HepG2 (cell line): ENCODE measurements at regions not wholly inside any gene's neighbourhood (a gene's known extent, or its start where the extent isn't known, plus 50 kb on each side); places are given as distances from the start of the nearest gene placed in this dataset.

Experiments
- ATAC-seq: fragments of 200-7000 bp; cut with Tn5 transposase; 3 replicates; pipeline ENCODE4 v1.9.1; 2020; ENCODE audit warnings: mild to moderate bottlenecking, moderate library complexity
- BruUV-seq: library from RNA; stranded (reverse); fragments of 400-500 nt; replicated peaks from 2 replicates; lab custom pipeline; 2021; lab: Mats Ljungman, UMichigan
- CTCF ChIA-PET: fragments of 300-600 bp; formaldehyde crosslinking; extraction: SDS; loops from one replicate; lab custom pipeline; 2021; ENCODE audit warnings: low total read pairs, inconsistent platforms, low intra/inter-chr PET ratio; lab: Yijun Ruan, JAX
- POLR2A ChIA-PET: fragments of 350-600 bp; sonication (Branson Sonifier 250); formaldehyde crosslinking; loops from one replicate; lab custom pipeline; 2020; ENCODE audit warnings: antibody characterized with exemption, inconsistent platforms; lab: Yijun Ruan, JAX
- DNase-seq: peaks from one replicate; pipeline ENCODE4 v3.0.0-alpha.2; 2015; ENCODE audit warnings: low spot score
- FAIRE-seq: peaks from 3 replicates; lab custom pipeline; 2011; peaks lifted over from hg19 to GRCh38; lab: Jason Lieb, UNC
- H2AFZ ChIP-seq: one replicate; pipeline ENCODE4 v1.6.1; 2011; ENCODE audit warnings: low read length, inconsistent platforms
- H3K27ac ChIP-seq: fragments of 300-600 bp; 3 replicates; pipeline ENCODE4 v1.8.0; 2011; ENCODE audit warnings: mixed run types, mild to moderate bottlenecking, mixed read lengths, low read length, inconsistent platforms; ENCODE audit not compliant: insufficient read depth; ENCODE audit errors: extremely low read length
- H3K27me3 ChIP-seq, 2 experiments: fragments of 200-600 bp in 1 of 2; 2 replicates in 1 of 2; 3 replicates in 1 of 2; pipeline versions ENCODE4 v1.6.0 to v1.8.0; 2011; ENCODE audit warnings: low read length in 2 of 2, mild to moderate bottlenecking in 2 of 2, moderate library complexity in 2 of 2, inconsistent platforms in 1 of 2; ENCODE audit not compliant: insufficient read depth in 2 of 2, control insufficient read depth in 1 of 2
- H3K36me3 ChIP-seq, 2 experiments: fragments of 200-600 bp in 1 of 2; replicated peaks in 1 of 2; 2 replicates in 1 of 2; 3 replicates in 1 of 2; pipeline versions ENCODE4 v1.5.1 to v1.8.0; 2011; ENCODE audit warnings: low read length in 2 of 2, inconsistent platforms in 1 of 2; ENCODE audit not compliant: insufficient read depth in 2 of 2, control insufficient read depth in 1 of 2
- H3K4me1 ChIP-seq: 2 replicates; pipeline ENCODE4 v1.5.1; 2012; ENCODE audit warnings: low read length, inconsistent platforms; ENCODE audit not compliant: insufficient read depth
- H3K4me2 ChIP-seq: 2 replicates; pipeline ENCODE4 v1.6.0; 2011; ENCODE audit warnings: low read depth, low read length, inconsistent platforms
- H3K4me3 ChIP-seq, 3 experiments: fragments of 200-600 bp in 1 of 3; sonication (generic), shearing (Covaris generic) in 1 of 3; replicated peaks in 1 of 3; 2 replicates each; pipeline ENCODE4 v1.5.1; 2011 to 2016; ENCODE audit warnings: low read length in 3 of 3, inconsistent platforms in 2 of 3, low read depth in 2 of 3, mild to moderate bottlenecking in 2 of 3, control low read depth in 1 of 3, mixed read lengths in 1 of 3; ENCODE audit not compliant: insufficient read depth in 1 of 3
- H3K79me2 ChIP-seq: one replicate; pipeline ENCODE4 v1.6.1; 2011; ENCODE audit warnings: low read length, inconsistent platforms; ENCODE audit not compliant: insufficient read depth
- H3K9ac ChIP-seq: 2 replicates; pipeline ENCODE4 v1.6.0; 2011; ENCODE audit warnings: mild to moderate bottlenecking, low read depth, low read length, inconsistent platforms; ENCODE audit not compliant: insufficient read depth
- H3K9me3 ChIP-seq: 2 replicates; pipeline ENCODE4 v1.5.1; 2012; ENCODE audit warnings: mild to moderate bottlenecking, low read length
- H4K20me1 ChIP-seq: 2 replicates; pipeline ENCODE4 v1.6.0; 2011; ENCODE audit warnings: inconsistent platforms, mild to moderate bottlenecking, low read length, moderate library complexity; ENCODE audit not compliant: insufficient read depth
- BHLHE40 ChIP-seq: IDR thresholded peaks from 2 replicates; pipeline ENCODE4 v1.6.1; 2011; ENCODE audit warnings: low read length, improper control_type of control experiment
- DNMT3B ChIP-seq: conservative IDR thresholded peaks from 2 replicates; pipeline ENCODE4 v1.6.1; 2016; ENCODE audit warnings: missing biosample characterization, control low read depth
- ETV5 ChIP-seq: IDR thresholded peaks from 2 replicates; pipeline ENCODE4 v1.6.1; 2018; ENCODE audit warnings: missing biosample characterization, missing genetic modification reagents, inconsistent platforms, borderline replicate concordance
- GABPB1 ChIP-seq: IDR thresholded peaks from 2 replicates; pipeline ENCODE4 v1.6.1; 2016; ENCODE audit warnings: mild to moderate bottlenecking, missing genetic modification reagents, moderate library complexity, missing compliant biosample characterization
- GZF1 ChIP-seq: sonication (generic); formaldehyde crosslinking; IDR thresholded peaks from 2 replicates; pipeline ENCODE4 v1.5.1; 2020; ENCODE audit warnings: mild to moderate bottlenecking, missing genetic modification reagents
- HHEX ChIP-seq: IDR thresholded peaks from 2 replicates; pipeline ENCODE4 v1.6.1; 2016; ENCODE audit warnings: control low read depth
- HMG20B ChIP-seq: conservative IDR thresholded peaks from 2 replicates; pipeline ENCODE4 v1.6.1; 2016; ENCODE audit warnings: missing genetic modification reagents, missing compliant biosample characterization
- KDM5A ChIP-seq: fragments of 200-600 bp; sonication (generic); IDR thresholded peaks from 2 replicates; pipeline ENCODE4 v1.7.0; 2018; ENCODE audit warnings: antibody characterized with exemption, mild to moderate bottlenecking, low read length, borderline replicate concordance
- KLF11 ChIP-seq: IDR thresholded peaks from 2 replicates; pipeline ENCODE4 v1.6.1; 2016; ENCODE audit warnings: missing compliant biosample characterization
- RAD51 ChIP-seq: fragments of 450-650 bp; IDR thresholded peaks from 2 replicates; pipeline ENCODE4 v1.6.1; 2016; ENCODE audit warnings: borderline replicate concordance
- REPIN1 ChIP-seq: sonication (generic); formaldehyde crosslinking; IDR thresholded peaks from 2 replicates; pipeline ENCODE4 v1.8.0; 2022; ENCODE audit warnings: missing genetic modification reagents, low read depth, mild to moderate bottlenecking, borderline replicate concordance
- SRF ChIP-seq: IDR thresholded peaks from 2 replicates; pipeline ENCODE4 v1.6.1; 2011; ENCODE audit warnings: mild to moderate bottlenecking, low read depth, low read length, moderate library complexity
- TCF7 ChIP-seq: sonication (generic); IDR thresholded peaks from 2 replicates; pipeline ENCODE4 v1.6.1; 2016; ENCODE audit warnings: antibody characterized with exemption, low read depth
- TFAP4 ChIP-seq: sonication (generic); IDR thresholded peaks from 2 replicates; pipeline ENCODE4 v1.6.1; 2016; ENCODE audit warnings: low read depth, borderline replicate concordance
- U2AF1 ChIP-seq: fragments of 200-400 bp; formaldehyde crosslinking; optimal IDR thresholded peaks from 2 replicates; pipeline ENCODE3; 2017; ENCODE audit warnings: mild to moderate bottlenecking, low read depth, low read length
- ZBTB7B ChIP-seq: sonication (generic); formaldehyde crosslinking; IDR thresholded peaks from 2 replicates; pipeline ENCODE4 v1.4.0; 2020; ENCODE audit warnings: missing genetic modification reagents
- ZFP62 ChIP-seq: sonication (generic); formaldehyde crosslinking; IDR thresholded peaks from 2 replicates; pipeline ENCODE4 v1.4.0; 2020; ENCODE audit warnings: missing genetic modification reagents
- ZNF773 ChIP-seq: sonication (generic); formaldehyde crosslinking; IDR thresholded peaks from 2 replicates; pipeline ENCODE4 v1.4.0; 2020; ENCODE audit warnings: missing genetic modification reagents, borderline replicate concordance
- WGBS: methylation state at CpG from one replicate; pipeline ENCODE4 v1.1.6; 2017; ENCODE audit warnings: low lambda C conversion rate; 5-methylcytosine and 5-hydroxymethylcytosine counted together
- in situ Hi-C: cut with HindIII; loops from 2 replicates; pipeline ENCODE4 v1.10.0; 2017; ENCODE audit warnings: low pct_unique_long_range_greater_than_20kb; ENCODE audit not compliant: extremely low pct_ligation_motif_present
- intact Hi-C: fragments of 100-400 bp; cut with micrococcal nuclease; formaldehyde crosslinking; loops from one replicate; pipeline ENCODE4 v1.10.0; 2022; ENCODE audit not compliant: unreplicated experiment
- TF ChIP-seq, protein P1 (sequence below): sonication (generic); formaldehyde crosslinking; IDR thresholded peaks from 2 replicates; pipeline ENCODE4 v1.5.0; 2020; ENCODE audit warnings: missing genetic modification reagents, mild to moderate bottlenecking, borderline replicate concordance

DNA sequence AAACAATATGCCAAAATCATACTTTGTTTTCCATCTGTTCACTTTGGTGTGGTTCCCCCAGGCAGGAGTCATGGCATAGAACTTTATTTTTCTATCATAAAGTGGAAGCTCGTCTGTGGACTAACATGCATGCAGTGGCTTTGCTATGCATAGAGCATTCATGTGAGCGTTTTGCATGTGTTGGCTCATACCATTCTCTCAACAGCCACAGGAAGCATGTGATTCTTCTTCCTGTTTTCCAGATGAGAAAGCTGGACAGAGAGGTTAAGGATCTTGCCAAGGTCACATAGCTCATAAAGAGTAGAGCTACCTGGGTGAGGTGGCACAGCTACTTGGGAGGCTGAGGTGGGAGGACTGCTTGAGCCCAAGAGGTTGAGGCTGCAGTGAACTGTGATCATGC is 123.4 kb upstream of the HDGFL1 start:
- no TSS peak for BruUV-seq
- no peak overlapping the region for H3K4me3 ChIP-seq
- CTCF ChIA-PET: no interaction called here
- 8% methylated on average over 2 of the region's 2 CpGs for WGBS
- H2AFZ ChIP-seq: no peak overlapping the region
- in situ Hi-C loops: no loop called here
- ATAC-seq (no peak), DNase-seq (no peak)
- H3K4me2 ChIP-seq: no peak overlapping the region
- H4K20me1 ChIP-seq: no peaks in the 10 kb centered on the region
- H3K9ac ChIP-seq: no peak overlapping the region
- H3K9me3 ChIP-seq: peaks cover 91% of the 10 kb centered on the region
- TF ChIP-seq TFAP4: no peak
- TF ChIP-seq ZNF773 (CRISPR knock-in tag): no peak
- no peak for TF ChIP-seq GABPB1 (CRISPR knock-in tag)
- no peak for TF ChIP-seq HMG20B
- TF ChIP-seq U2AF1: no peak
- TF ChIP-seq HHEX (CRISPR knock-in tag): no peak
- TF ChIP-seq ETV5: no peak
- TF ChIP-seq, all 625 proteins: peak for 0
- Histone ChIP-seq H3K4me1 (no peaks in the 10 kb centered on the region), H3K27me3 (no peaks in the 10 kb centered on the region), H3K27ac (no peak overlapping the region), H3K79me2 (no peaks in the 10 kb centered on the region), H3K36me3 (no peaks in the 10 kb centered on the region)
- intact Hi-C loops: no loop called here
- POLR2A ChIA-PET: no interaction called here
- FAIRE-seq: no peak

- Histone ChIP-seq H3K9ac (no peak overlapping the region), H3K4me2 (no peak overlapping the region), H3K9me3 (peaks cover 89% of the 10 kb centered on the region), H3K79me2 (no peaks in the 10 kb centered on the region), H2AFZ (no peak overlapping the region), H3K36me3 (no peaks in the 10 kb centered on the region), H3K4me1 (no peaks in the 10 kb centered on the region), H3K27ac (no peak overlapping the region), H3K27me3 (no peaks in the 10 kb centered on the region), H3K4me3 (no peak overlapping the region), H4K20me1 (no peaks in the 10 kb centered on the region)
- CTCF ChIA-PET: no interaction called here
- WGBS: 19% methylated on average over 16 of the region's 16 CpGs
- FAIRE-seq (no peak), ATAC-seq (no peak), DNase-seq (no peak)
- no TSS peak for BruUV-seq
- POLR2A ChIA-PET: no interaction called here
- intact Hi-C loops: no loop called here
- no peak for TF ChIP-seq ZFP62 (CRISPR knock-in tag)
- TF ChIP-seq TCF7: no peak
- no peak for TF ChIP-seq KLF11 (CRISPR knock-in tag)
- no peak for TF ChIP-seq ZBTB7B (CRISPR knock-in tag)
- TF ChIP-seq SRF: no peak
- no peak for TF ChIP-seq DNMT3B
- TF ChIP-seq BHLHE40: no peak
- no peak for TF ChIP-seq RAD51
- TF ChIP-seq, protein P1, sequence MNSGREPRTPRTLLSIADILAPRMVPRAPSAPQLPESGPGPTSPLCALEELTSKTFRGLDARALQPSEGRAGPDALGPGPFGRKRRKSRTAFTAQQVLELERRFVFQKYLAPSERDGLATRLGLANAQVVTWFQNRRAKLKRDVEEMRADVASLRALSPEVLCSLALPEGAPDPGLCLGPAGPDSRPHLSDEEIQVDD: no peak
- TF ChIP-seq REPIN1 (CRISPR knock-in tag): no peak
- no peak for TF ChIP-seq GZF1 (CRISPR knock-in tag)
- no peak for TF ChIP-seq KDM5A
- in situ Hi-C loops: no loop called here
Measured at GRCh38 chr6:22447249-22448196, 121.8 kb upstream of the HDGFL1 start.
